ENCODE measurements at regions not wholly inside any gene's neighbourhood (a gene's known extent, or its start where the extent isn't known, plus 50 kb on each side); places are given as distances from the start of the nearest gene placed in this dataset.

DNA sequence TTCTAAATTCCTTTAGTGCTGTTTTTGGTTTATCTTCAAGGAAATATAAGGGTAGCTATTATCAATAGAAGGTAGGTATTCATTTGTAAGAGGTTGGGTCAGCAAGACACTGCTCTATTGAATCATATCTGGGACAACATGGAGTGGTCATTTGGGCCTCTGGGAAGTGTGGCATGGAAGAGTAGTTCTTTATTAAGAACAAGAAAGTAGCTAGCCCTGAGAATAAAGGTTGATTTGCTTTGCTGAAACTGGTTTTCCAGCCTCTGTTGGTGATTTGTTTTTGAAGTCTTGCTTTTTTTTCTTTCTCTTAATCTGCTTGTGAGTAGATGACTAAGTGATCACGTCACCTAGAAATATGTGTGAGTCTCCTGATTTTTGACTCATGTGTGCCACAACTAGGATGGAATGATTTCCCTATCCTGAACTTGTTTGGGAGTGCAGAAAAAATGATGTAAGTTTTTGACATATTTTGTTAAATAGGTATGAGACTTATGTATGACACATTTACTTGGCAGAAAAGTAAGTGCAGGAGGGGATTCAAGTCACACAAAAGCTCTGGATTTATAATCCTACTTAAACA lies 381.8 kb downstream of the CENPW start:
- Histone ChIP-seq H3K79me2 (ENCODE audit: control insufficient read depth, insufficient read depth, low read length, poor library complexity) (no peaks in the 10 kb centered on the region), H2AK5ac (ENCODE audit: low read length) (no peak overlapping the region), H3K4me2 (ENCODE audit: low read length) (no peak overlapping the region), H4K12ac (ENCODE audit: low read depth, low read length) (no peak overlapping the region), H2BK5ac (ENCODE audit: low read depth, low read length, poor library complexity) (no peak overlapping the region), H3K79me1 (ENCODE audit: low read length) (no peaks in the 10 kb centered on the region), H3K18ac (ENCODE audit: low read length) (no peak overlapping the region), H3K14ac (ENCODE audit: low read length) (no peak overlapping the region), H3K4me3 (ENCODE audit: low read depth, low read length) (no peak overlapping the region), H3K9me3 (ENCODE audit: insufficient read depth, low read depth, low read length) (no peaks in the 10 kb centered on the region), H3K4me1 (ENCODE audit: control insufficient read depth in 1 of 2, insufficient read depth in 2 of 2, low read length in 2 of 2) (peaks cover 0 to 2% of the 10 kb centered on the region in 2 experiments), H3K27ac (ENCODE audit: low read depth, low read length) (no peak overlapping the region), H2AFZ (ENCODE audit: insufficient read depth, low read length, poor library complexity) (no peak overlapping the region), H2BK12ac (ENCODE audit: low read length) (no peak overlapping the region), H3K36me3 (ENCODE audit: control insufficient read depth in 1 of 2, insufficient read depth in 2 of 2, low read length in 2 of 2) (no peaks in the 10 kb centered on the region), H4K91ac (ENCODE audit: low read depth, low read length) (no peak overlapping the region), H2BK120ac (ENCODE audit: insufficient read depth, low read length, poor library complexity) (no peak overlapping the region), H3K4ac (ENCODE audit: low read depth, low read length) (no peak overlapping the region), H4K8ac (ENCODE audit: low read depth, low read length) (no peak overlapping the region), H3K9ac (ENCODE audit: low read length) (no peak overlapping the region), H3K27me3 (ENCODE audit: insufficient read depth, low read length) (no peaks in the 10 kb centered on the region), H3K23ac (ENCODE audit: low read length) (no peak overlapping the region)
- peak; percentile 57 to 91 for DNase-seq
- no CpG with 5 or more reads among the region's 1 CpG for WGBS (ENCODE audit: extremely low coverage, insufficient coverage, insufficient read length)

DNA sequence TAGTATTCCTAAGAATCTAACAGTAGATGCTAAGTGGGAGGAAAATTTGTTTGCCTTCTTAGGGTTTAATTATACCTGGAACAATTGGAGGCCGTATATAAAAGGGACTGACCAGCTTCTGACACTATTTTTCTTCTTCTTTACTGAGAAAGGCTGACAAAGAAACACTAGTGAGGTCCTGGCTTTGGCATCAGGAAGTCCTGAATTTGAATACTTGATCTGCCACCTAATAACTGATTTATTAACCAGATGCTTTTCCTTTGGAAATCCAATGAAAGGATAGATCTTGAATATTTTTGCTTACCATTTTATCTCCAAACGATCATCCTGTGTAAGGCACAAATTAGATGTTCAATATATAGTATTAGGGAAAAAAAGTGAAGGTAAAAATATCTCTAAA lies 382.5 kb downstream of the CENPW start:
- no CpG with 5 or more reads among the region's 2 CpGs for WGBS (ENCODE audit: extremely low coverage, insufficient coverage, insufficient read length)
- H4K91ac ChIP-seq (ENCODE audit: low read depth, low read length), result no peak overlapping the region
- H3K23ac ChIP-seq (ENCODE audit: low read length), result no peak overlapping the region
- no peak overlapping the region for H3K14ac ChIP-seq (ENCODE audit: low read length)
- no peak overlapping the region for H2BK120ac ChIP-seq (ENCODE audit: insufficient read depth, low read length, poor library complexity)
- H4K8ac ChIP-seq (ENCODE audit: low read depth, low read length), result no peak overlapping the region
- H3K27me3 ChIP-seq (ENCODE audit: insufficient read depth, low read length), result no peaks in the 10 kb centered on the region
- H2AK5ac ChIP-seq (ENCODE audit: low read length), result no peak overlapping the region
- no peak overlapping the region for H3K4me3 ChIP-seq (ENCODE audit: low read depth, low read length)
- DNase-seq, result no peak
- no peaks in the 10 kb centered on the region for H3K9me3 ChIP-seq (ENCODE audit: insufficient read depth, low read depth, low read length)
- H4K12ac ChIP-seq (ENCODE audit: low read depth, low read length), result no peak overlapping the region
- H2AFZ ChIP-seq (ENCODE audit: insufficient read depth, low read length, poor library complexity), result no peak overlapping the region
- H3K79me2 ChIP-seq (ENCODE audit: control insufficient read depth, insufficient read depth, low read length, poor library complexity), result no peaks in the 10 kb centered on the region
- H2BK12ac ChIP-seq (ENCODE audit: low read length), result no peak overlapping the region
- no peak overlapping the region for H3K9ac ChIP-seq (ENCODE audit: low read length)
- no peak overlapping the region for H3K27ac ChIP-seq (ENCODE audit: low read depth, low read length)
- H3K18ac ChIP-seq (ENCODE audit: low read length), result no peak overlapping the region
- no peak overlapping the region for H3K4me2 ChIP-seq (ENCODE audit: low read length)
- no peak overlapping the region for H3K4ac ChIP-seq (ENCODE audit: low read depth, low read length)
- no peaks in the 10 kb centered on the region for H3K79me1 ChIP-seq (ENCODE audit: low read length)
- peaks cover 0 to 2% of the 10 kb centered on the region in 2 experiments for H3K4me1 ChIP-seq (ENCODE audit: control insufficient read depth in 1 of 2, insufficient read depth in 2 of 2, low read length in 2 of 2)
- H3K36me3 ChIP-seq (ENCODE audit: control insufficient read depth in 1 of 2, insufficient read depth in 2 of 2, low read length in 2 of 2), result no peaks in the 10 kb centered on the region
- H2BK5ac ChIP-seq (ENCODE audit: low read depth, low read length, poor library complexity), result no peak overlapping the region

DNA sequence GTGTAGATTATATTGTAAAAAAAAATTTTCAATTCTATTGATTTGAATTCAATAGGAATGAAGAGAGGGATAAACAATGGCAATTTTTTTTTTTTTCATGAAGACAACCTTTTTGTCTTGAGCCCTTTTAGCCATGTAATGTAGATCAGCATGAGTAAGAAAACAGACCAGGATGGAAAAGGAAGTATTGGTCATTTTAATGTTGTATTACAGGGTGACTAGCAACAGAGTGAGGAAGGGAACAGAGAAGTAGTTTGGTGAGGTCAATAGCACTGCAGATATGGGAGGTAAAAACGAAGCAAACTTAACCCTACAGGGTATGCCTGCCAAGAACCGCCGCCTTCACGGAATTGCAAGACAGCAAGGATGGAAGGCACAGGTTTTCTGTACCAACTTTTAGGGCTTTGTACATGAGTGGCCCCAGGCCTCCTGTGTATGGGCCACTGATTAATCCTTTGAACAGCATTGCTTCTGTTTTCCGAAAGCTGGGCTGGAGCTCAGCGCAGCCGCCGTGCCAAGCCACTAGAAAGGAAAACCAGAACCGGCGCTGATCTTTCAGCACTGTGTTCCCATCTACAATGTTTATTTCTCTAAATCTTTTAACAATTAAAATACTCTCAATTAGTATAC lies 383.7 kb downstream of the CENPW start:
- no peaks in the 10 kb centered on the region for H3K36me3 ChIP-seq (ENCODE audit: control insufficient read depth in 1 of 2, insufficient read depth in 2 of 2, low read length in 2 of 2)
- H3K4me2 ChIP-seq (ENCODE audit: low read length), result no peak overlapping the region
- peak overlapping the region; percentile 22 for H3K9ac ChIP-seq (ENCODE audit: low read length)
- no peak overlapping the region for H2AFZ ChIP-seq (ENCODE audit: insufficient read depth, low read length, poor library complexity)
- no peak overlapping the region for H2BK12ac ChIP-seq (ENCODE audit: low read length)
- no peaks in the 10 kb centered on the region for H3K79me1 ChIP-seq (ENCODE audit: low read length)
- H3K23ac ChIP-seq (ENCODE audit: low read length), result no peak overlapping the region
- no peak overlapping the region for H2BK120ac ChIP-seq (ENCODE audit: insufficient read depth, low read length, poor library complexity)
- no peak overlapping the region for H3K27ac ChIP-seq (ENCODE audit: low read depth, low read length)
- H3K4me1 ChIP-seq (ENCODE audit: control insufficient read depth in 1 of 2, insufficient read depth in 2 of 2, low read length in 2 of 2), result peaks cover 0 to 2% of the 10 kb centered on the region in 2 experiments
- H2AK5ac ChIP-seq (ENCODE audit: low read length), result no peak overlapping the region
- H3K4me3 ChIP-seq (ENCODE audit: low read depth, low read length), result no peak overlapping the region
- H3K27me3 ChIP-seq (ENCODE audit: insufficient read depth, low read length), result no peaks in the 10 kb centered on the region
- no peak overlapping the region for H4K12ac ChIP-seq (ENCODE audit: low read depth, low read length)
- no peak overlapping the region for H4K8ac ChIP-seq (ENCODE audit: low read depth, low read length)
- H3K4ac ChIP-seq (ENCODE audit: low read depth, low read length), result no peak overlapping the region
- whole genome bisulfite sequencing (ENCODE audit: extremely low coverage, insufficient coverage, insufficient read length), result no CpG with 5 or more reads among the region's 10 CpGs
- no peaks in the 10 kb centered on the region for H3K9me3 ChIP-seq (ENCODE audit: insufficient read depth, low read depth, low read length)
- DNase-seq, result no peak
- no peak overlapping the region for H2BK5ac ChIP-seq (ENCODE audit: low read depth, low read length, poor library complexity)
- H3K18ac ChIP-seq (ENCODE audit: low read length), result no peak overlapping the region
- no peak overlapping the region for H3K14ac ChIP-seq (ENCODE audit: low read length)
- H3K79me2 ChIP-seq (ENCODE audit: control insufficient read depth, insufficient read depth, low read length, poor library complexity), result no peaks in the 10 kb centered on the region
- H4K91ac ChIP-seq (ENCODE audit: low read depth, low read length), result no peak overlapping the region

DNA sequence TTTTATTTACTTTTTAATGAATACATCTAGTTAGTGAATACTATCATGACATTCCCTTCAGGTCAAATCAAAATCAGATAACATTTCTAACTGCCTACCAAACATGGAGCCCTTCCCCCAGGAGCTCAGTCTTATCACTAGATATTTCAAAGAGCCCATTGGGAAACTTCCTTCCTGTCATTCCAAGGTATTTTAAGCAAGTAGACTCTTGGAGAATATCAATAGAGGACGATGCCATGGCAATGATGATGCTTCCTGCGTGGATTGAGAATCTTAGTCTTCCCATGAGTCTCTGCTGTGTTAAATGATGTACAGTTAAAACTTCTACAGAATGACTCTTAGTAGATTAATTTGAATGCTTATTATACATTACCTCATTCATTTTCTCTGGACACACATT lies 384.9 kb downstream of the CENPW start:
- H3K4me1 ChIP-seq (ENCODE audit: control insufficient read depth in 1 of 2, insufficient read depth in 2 of 2, low read length in 2 of 2), result peaks cover 0 to 2% of the 10 kb centered on the region in 2 experiments
- WGBS (ENCODE audit: extremely low coverage, insufficient coverage, insufficient read length), result no CpG with 5 or more reads among the region's 2 CpGs
- no peak overlapping the region for H4K91ac ChIP-seq (ENCODE audit: low read depth, low read length)
- H2BK12ac ChIP-seq (ENCODE audit: low read length), result no peak overlapping the region
- H3K27me3 ChIP-seq (ENCODE audit: insufficient read depth, low read length), result no peaks in the 10 kb centered on the region
- H3K18ac ChIP-seq (ENCODE audit: low read length), result no peak overlapping the region
- H4K8ac ChIP-seq (ENCODE audit: low read depth, low read length), result no peak overlapping the region
- peak; percentile 2 to 38 for DNase-seq
- H2AK5ac ChIP-seq (ENCODE audit: low read length), result no peak overlapping the region
- no peaks in the 10 kb centered on the region for H3K79me2 ChIP-seq (ENCODE audit: control insufficient read depth, insufficient read depth, low read length, poor library complexity)
- H3K36me3 ChIP-seq (ENCODE audit: control insufficient read depth in 1 of 2, insufficient read depth in 2 of 2, low read length in 2 of 2), result no peaks in the 10 kb centered on the region
- H3K23ac ChIP-seq (ENCODE audit: low read length), result no peak overlapping the region
- H4K12ac ChIP-seq (ENCODE audit: low read depth, low read length), result no peak overlapping the region
- H3K9me3 ChIP-seq (ENCODE audit: insufficient read depth, low read depth, low read length), result no peaks in the 10 kb centered on the region
- no peak overlapping the region for H2BK120ac ChIP-seq (ENCODE audit: insufficient read depth, low read length, poor library complexity)
- no peak overlapping the region for H3K4me2 ChIP-seq (ENCODE audit: low read length)
- no peak overlapping the region for H3K4ac ChIP-seq (ENCODE audit: low read depth, low read length)
- no peak overlapping the region for H2BK5ac ChIP-seq (ENCODE audit: low read depth, low read length, poor library complexity)
- no peak overlapping the region for H3K14ac ChIP-seq (ENCODE audit: low read length)
- no peak overlapping the region for H3K27ac ChIP-seq (ENCODE audit: low read depth, low read length)
- H2AFZ ChIP-seq (ENCODE audit: insufficient read depth, low read length, poor library complexity), result no peak overlapping the region
- no peak overlapping the region for H3K9ac ChIP-seq (ENCODE audit: low read length)
- H3K4me3 ChIP-seq (ENCODE audit: low read depth, low read length), result no peak overlapping the region
- no peaks in the 10 kb centered on the region for H3K79me1 ChIP-seq (ENCODE audit: low read length)

Data from trophoblast cell (in vitro differentiated cells and primary cell).